HG03378 (cell line): ENCODE measurements at regions not wholly inside any gene's neighbourhood (a gene's known extent, or its start where the extent isn't known, plus 50 kb on each side); places are given as distances from the start of the nearest gene placed in this dataset.
"Not testable (repeated sequence)": the region's sequence is repeated elsewhere in the genome, so short reads cannot be mapped to it uniquely, and the experiment has no call there.

Experiments used
- ATAC-seq: cut with Tn5 transposase; IDR thresholded peaks from one replicate; pipeline ENCODE4 v1.9.1; 2021; ENCODE audit warnings: mild to moderate bottlenecking, moderate library complexity; ENCODE audit not compliant: unreplicated experiment

DNA sequence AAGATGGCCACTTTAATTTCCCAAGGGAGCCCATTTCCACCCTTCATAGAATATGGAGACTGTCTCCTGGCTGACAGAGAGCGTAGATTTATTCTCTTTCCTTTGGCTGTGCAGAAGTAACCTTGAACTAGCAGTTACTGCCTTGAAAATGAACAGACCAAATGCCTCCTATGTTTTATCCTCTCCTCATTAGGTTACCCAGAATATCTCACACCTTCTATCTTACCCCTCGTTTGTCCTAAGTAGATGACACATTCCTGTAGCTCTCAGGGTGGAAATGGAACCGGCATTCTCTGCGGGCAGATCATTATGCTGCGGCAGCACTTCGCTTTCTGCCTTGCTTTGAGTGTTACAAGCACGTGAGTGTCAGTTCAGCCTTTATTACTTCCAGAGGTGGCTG is 336.5 kb downstream of the DCDC2C start:
- no peak for ATAC-seq

DNA sequence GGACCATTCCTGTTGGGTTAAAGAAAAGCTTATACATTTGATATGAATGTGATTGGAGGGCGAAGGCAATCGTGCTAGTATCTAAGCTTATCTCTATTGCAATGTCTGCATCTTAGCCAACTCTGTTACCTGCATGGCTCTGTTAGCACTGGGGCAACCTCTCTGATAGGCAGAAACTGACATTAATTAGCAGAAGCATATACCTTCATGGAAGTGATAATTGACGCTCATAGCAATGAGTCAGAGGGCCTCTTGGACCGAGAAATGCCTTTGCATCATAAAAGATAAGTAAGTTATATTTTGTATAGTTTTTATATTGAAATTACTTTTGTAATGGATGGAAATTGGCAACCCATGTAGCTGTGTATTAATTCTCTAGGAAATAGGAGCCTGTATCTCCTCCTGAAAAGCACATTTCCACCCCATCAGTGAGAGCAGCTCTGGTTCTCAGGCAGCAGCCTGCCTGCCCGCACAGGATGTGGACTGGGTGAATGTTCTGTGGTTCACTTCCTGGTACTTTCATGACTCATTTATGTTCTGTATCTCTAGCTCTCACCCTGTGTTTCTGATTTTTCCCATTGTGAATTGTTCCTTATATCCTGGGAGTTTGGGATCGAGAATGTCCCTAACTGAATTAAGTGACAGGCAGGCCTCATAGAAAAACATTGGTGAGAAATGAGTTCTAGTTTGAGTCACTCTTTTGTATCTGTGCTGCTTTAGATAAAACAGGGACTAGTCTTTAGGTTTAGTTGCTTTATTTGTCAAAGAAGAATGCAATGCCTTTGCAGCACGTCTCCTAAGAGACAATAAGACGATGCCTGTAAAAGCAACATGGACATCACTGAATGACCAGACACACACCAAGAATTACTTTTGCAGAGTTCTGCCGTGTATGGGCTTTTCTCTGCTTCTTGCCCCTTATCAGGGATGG is 344.9 kb downstream of the DCDC2C start:
- no peak for ATAC-seq

DNA sequence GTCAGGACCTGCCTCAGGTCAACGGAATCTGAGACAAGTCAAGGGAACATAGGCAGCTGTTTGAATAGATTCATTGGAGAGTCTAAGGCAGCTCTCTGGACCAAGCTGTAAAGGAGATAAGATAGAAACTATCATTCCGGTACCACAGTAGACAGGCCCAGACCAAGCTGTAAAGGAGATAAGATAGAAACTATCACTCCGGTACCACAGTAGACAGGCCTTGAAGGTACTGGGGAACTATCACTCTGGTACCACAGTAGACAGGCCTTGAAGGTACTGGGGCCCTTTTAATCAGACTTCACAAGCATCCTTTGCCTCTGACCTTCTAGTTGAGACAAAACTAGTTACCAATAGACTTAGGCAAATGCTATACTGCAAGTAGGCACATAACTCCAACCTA is 346.1 kb downstream of the DCDC2C start:
- no peak for ATAC-seq

DNA sequence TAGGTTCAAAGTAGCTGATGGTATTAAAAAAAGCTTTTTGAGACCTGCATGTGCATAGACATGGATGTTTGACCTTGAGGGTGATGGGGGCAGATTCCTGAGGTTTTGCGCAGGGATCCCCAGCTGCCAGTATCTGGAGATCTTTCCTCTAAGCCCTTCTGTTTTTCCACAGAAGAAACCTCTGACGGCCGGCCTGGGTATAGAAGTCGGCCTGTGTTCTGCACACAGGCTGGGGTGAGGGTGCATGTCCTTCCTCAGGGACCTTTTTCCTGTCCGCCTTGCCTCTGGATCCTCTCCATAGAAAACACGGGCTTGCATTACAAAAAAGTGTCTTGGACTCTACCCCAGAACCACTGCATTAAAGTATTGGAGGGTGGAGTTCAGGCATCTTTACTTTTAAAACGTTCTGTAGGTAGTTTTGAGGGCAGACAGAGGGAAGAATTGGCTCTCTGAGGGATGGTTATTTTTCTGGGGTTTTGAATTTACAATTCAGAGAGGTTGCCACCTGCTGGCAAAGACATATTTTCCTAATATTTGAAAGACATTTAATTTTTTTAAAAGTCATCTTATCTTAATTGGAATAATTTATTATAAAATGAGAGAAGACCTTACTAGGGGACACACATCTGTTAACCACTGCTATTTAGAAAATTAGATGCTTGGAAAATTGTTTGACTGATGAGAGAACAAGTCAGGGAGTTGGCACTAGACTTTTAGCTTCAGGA is 350.6 kb downstream of the DCDC2C start:
- ATAC-seq = no peak

DNA sequence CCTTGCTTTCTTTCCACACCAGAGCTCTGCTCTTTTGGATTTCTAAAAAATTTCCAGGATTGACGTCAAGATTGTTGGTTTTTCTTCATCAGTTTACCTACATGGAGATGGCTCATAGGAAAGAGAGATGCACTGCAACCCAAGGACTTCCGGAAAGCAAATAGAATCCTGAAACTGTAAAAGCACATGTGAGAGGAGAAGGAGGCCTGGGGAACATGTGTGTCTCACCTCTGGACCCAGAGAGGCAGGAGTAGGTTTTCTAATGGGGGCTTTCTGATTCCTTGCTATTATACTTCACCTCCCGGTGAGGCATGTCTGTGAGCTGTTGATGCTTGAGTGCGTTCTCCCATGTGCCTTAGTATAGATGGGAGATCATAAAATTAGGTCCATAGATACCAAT is 362.8 kb downstream of the DCDC2C start:
- no peak for ATAC-seq

DNA sequence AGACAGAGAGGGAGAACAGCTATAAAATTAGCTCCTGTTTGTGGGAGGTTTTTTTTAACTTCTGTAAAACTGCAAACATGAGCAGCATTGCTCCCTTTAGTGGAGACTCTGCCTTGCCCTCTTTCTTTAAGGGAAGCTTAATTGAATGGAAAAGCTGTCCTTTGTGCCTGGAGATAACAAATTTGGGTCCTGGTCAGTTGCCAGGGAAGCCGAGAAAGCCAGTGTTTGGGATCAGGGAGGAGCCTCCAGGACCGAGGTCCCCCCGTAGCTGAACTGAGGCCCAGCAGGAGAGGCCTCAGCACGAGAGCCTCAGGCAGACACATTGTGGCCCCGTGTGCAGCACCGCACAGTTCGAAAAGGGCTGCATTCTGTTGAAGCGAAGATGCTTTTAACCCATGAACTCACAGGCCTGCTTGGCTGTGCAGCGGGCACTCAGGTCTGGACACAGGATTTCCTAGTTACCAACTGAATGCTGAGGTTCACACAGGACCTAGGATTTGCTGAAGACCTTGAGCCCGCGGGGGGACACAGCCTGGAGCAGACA is 369.7 kb downstream of the DCDC2C start:
- ATAC-seq = no peak

DNA sequence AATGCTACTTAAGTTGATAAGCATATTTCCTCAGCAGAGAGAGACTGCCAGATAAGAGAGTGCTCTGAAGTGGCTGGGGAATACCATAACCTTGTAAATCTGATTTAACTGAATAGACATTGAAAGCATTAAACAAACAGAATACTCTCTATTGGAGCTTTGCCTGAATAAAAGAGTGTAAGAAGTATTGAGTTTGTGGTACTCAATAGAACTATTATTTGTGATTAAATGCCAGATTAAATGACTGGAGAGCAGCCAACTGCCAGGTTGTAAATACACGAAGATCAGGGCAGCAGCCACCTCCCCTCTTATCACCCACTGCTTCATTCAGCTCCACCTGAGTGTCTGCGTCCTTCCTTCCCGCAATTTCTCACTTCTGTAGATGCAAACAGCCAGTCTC is 373.6 kb downstream of the DCDC2C start:
- ATAC-seq = no peak

DNA sequence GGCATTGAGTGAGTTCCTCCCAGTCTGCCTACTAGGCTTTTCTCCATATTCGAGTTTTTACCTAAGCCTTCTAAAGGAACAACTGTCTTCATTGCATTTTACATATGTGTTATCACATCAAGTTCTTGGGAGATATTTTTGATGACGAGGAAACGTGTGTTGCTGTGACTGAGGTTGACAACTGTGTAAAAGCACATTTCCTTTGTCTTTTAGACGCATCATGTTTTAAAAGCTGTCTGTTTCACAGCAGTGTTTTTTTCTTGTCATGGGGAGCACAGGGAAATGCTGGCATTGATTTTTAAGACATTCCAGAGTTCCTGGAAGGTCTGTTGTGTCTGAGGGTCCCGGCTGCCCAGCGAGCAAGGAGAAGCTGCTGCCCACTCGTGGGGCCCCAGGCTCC is 381.8 kb downstream of the DCDC2C start:
- ATAC-seq = no peak

DNA sequence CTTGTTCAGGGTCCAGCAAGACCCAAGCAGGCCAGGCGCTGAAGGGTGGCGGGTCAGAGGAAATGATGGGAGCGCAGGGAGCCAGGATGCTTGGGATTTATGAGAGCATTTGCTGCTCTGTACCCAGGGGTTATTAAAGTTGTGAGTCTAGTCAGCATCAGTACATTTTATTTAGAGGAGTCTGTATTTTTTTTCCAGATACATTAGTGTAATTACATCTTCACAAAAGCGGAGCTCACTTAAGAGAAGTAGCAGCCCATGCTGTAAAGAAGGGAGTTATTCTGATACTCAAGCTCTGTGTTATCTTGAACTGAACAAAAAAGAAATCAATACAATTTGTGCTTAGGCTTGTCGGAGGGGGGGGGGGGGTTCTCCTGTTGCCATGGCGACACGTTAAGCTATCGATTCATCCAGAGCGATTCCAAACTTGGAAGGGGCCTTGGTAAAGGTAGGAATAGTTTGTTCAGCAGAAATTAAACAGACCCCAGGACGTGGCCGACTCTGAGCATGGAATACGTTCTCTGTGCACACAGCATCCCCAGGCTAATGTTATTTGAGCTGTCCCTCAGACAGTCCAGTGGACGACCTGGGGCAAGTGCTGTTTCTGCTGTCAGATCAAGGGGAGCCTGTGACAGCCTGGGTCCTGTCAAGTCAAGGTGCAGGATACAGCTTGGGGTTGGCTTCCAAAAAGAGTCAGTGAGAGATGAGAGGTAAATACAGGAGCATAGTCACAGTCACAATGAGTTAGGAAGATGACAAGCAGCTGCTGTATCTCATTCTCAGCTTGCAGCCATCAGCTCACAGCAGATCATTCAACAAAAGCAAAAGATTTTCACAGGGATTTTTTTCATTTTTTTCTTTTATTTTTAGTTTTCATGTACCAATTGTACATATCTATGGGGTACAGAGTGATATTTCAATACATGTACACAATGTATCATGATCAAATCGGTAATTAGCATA is 387.6 kb downstream of the DCDC2C start:
- no peak for ATAC-seq

DNA sequence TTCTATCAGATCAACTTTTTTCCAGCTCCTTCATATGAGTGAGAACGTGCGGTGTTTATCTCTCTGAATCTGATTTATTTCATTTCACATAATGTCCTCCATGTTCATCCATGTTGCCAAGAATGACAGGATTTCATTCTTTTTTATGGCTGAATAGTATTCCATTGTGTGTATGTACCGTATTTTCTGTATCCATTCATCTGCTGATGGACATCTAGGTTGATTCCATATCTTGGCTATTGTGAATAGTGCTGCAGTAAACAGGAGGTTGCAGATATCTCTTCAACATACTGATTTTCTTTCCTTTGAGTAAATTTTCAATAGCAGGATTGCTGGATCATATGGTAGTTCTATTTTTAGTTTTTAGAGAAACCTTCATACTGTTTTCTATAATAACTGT is 388.5 kb downstream of the DCDC2C start:
- ATAC-seq = no peak

DNA sequence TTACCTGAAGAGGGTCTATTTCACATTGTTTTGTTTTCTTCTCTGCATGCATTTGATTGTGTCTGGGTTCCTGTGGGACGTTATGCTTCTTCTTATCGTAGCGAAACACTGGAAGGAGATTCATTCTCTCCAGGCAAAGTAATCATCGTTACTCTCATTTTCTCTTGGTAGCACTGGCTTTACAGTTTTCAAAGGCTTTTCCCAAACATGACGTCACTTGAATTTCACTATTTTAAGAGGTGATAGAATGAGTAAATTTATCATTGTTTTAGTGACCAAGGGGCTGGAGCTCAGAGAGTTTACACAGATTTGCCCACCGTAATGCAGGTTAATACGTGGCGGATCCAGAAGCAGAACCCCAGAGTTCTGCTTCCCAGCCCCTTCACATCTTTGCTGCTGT is 391.4 kb downstream of the DCDC2C start:
- no peak for ATAC-seq

DNA sequence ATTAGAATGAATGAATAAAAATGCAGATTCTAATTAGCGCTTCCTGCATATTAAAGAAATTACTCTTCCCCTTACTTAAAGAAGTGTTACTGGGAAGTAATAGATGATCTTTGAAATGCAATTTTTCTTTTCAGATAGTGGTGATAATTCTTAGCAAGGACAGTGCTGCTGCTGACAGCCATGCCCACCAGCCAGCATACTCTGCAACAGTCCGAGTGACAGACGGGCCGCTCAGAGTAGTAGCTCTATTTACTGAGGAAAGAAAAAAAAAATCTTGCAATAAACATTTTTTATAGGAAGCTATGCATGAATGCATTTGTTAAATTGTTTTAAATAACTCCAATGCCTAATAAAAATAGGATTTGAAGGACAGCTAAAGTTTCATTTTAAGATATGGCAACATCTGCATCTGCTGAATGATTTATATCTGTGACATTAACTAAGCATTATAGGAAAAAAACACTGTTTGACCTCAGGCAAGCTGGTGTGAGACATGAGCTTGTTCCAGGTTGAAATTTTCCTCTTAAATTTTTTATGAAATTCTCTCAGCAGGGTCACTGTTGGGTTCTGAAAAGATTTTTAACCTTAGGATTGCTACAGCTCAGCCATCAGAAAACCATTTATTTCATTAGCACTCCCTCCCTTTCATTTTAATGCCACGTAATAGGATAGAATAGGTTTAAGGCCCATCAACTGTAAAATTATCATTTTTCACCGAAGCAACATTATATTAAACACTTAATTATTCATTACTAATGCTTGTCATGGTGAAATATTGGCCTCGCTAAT is 393.8 kb downstream of the DCDC2C start:
- no peak for ATAC-seq

DNA sequence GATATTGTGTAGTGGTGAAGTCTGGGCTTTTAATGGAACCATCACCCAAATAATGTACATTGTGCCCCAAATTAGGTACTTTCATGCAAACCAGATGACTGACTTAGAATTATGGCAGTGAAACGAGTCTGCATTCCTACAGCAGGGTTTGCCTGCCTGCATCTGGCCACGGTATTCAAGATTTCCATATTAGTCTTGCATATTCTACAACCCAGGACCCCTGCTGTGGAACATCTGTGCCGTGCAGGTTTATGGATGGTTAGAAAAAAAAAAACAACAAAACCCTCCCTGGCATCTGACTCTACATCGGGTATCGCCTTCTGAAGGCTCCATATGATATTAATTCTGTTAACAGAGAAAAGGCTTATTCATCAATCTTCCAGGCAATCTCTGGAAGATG is 394.8 kb downstream of the DCDC2C start:
- no peak for ATAC-seq

DNA sequence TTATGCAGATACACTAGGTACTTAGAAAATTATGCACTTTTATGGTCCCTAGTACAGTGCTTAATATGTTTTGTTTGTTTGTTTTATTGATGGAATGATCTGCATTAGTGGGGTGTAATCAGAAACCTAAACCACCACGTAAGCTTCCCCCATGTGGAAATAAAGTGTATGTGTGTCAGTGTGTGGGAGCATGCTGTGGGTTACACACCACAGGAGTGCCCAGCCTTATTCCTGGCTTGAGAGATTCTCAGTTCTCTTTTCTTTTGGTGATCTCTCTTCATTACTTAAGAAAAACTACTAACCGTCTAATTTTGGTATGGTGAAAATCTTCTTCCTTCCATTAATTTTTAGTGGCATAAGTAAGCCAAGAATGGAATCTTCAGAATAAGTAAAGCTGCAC is 398.6 kb downstream of the DCDC2C start:
- ATAC-seq = no peak

DNA sequence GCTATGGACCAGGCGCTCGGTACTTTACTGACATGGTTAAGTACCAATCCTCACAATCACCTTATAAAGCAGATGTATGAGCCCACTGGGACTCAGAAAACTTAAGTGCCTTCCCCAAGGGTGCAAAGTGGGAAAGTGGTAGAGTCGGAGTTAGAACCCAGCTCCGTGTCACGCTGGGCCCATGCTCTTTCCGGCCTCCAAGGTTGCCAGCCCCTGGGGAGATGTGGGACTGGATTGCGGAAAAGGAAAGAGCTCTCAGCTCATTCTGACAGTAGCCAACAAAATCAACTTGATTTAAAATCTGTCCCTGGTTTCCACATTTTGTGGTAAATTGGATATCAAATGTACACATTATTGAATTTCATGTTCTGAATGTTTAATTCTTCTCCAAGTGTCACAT is 403.8 kb downstream of the DCDC2C start:
- ATAC-seq = no peak

DNA sequence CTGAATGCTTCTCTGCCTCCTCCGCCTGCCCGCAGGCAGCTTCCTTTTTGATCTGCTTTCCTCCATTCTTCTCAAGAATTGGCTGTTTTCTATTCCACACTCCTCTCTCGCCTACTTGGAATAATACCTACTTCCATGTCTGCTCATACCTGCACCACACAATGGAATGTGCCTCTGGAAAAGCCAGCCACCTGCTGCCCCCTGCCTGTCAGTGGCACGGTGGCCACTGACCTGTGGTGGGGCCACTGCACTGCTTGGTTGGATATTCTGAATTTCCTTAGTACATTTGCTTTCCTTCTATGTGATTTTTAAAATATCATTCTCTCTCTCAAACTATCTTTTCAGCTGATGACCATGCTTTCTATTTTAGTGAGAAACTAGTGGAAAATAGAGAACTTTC is 406.9 kb downstream of the DCDC2C start:
- no peak for ATAC-seq

DNA sequence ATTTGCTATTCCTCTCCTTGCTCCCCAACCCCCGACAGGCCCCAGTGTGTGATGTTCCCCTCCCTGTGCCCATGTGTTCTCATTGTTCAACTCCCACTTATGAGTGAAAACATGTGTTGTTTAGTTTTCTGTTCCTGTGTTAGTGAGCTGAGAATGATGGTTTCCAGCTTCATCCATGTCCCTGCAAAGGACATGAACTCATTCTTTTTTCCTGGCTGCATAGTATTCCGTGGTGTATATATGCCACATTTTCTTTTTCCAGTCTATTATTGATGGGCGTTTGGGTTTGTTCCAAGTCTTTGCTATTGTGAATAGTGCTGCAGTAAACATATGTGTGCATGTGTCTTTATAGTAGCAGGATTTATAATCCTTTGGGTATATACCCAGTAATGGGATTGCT is 412.1 kb downstream of the DCDC2C start:
- ATAC-seq = not testable (repeated sequence)

DNA sequence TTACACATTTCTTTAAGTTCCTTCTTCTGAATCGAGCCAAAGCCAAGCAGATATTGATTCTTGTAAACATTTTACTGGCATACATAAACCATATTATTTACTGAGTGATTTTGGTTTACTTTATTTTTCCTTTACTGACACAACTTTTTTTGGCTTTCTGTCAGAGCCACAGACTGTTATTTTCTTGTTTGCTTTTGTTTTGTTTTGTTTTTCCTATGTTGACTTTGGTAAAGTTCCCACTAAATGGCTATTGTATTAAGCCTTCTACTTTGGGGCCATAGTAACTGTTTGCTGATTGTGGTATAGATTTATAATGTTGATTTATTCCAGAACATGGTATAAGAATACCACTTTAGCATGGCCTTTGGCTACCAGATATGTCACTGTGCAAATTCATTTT is 419.4 kb downstream of the DCDC2C start:
- no peak for ATAC-seq

DNA sequence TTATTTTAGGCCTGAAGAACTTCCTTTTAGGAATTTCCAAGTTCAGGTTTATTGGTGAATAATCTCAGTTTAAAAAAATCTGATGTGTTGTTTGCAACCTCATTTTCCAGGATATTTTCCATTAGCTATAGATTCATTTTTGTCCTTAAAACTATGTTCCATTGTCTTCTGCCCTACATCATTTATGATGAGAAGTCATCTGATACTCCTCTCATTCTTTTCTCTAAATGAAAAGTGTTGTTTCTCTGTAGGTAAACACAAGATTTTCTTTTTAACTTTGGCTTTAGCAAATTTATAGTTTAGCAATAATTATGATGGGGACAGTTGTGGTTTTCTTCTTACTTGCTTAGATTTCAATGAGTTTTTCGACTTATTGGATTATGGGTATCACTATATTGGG is 427.3 kb downstream of the DCDC2C start:
- no peak for ATAC-seq
